OCI-LY1 (cell line): ENCODE measurements at regions not wholly inside any gene's neighbourhood (a gene's known extent, or its start where the extent isn't known, plus 50 kb on each side); places are given as distances from the start of the nearest gene placed in this dataset.

Experiments
- CTCF ChIP-seq: fragments of 200-600 bp; sonication (generic), shearing (Covaris generic); IDR thresholded peaks from 2 replicates; pipeline ENCODE4 v1.5.1; 2017; ENCODE audit warnings: mild to moderate bottlenecking, antibody characterized with exemption, low read length, moderate library complexity, mixed read lengths
- EZH2 ChIP-seq: fragments of 200-600 bp; sonication (generic), shearing (Covaris generic); IDR thresholded peaks from 2 replicates; pipeline ENCODE4 v1.8.0; 2017; ENCODE audit warnings: borderline replicate concordance, mixed run types, mild to moderate bottlenecking, antibody characterized with exemption, low read length, moderate library complexity, mixed read lengths

- TF ChIP-seq CTCF (no peak), EZH2 (no peak)
These were observed 210.3 kb upstream of the TPM1 start for GRCh38 chr15:62832231-62832630.
